ENCODE measurements at regions not wholly inside any gene's neighbourhood (a gene's known extent, or its start where the extent isn't known, plus 50 kb on each side); places are given as distances from the start of the nearest gene placed in this dataset.

DNA sequence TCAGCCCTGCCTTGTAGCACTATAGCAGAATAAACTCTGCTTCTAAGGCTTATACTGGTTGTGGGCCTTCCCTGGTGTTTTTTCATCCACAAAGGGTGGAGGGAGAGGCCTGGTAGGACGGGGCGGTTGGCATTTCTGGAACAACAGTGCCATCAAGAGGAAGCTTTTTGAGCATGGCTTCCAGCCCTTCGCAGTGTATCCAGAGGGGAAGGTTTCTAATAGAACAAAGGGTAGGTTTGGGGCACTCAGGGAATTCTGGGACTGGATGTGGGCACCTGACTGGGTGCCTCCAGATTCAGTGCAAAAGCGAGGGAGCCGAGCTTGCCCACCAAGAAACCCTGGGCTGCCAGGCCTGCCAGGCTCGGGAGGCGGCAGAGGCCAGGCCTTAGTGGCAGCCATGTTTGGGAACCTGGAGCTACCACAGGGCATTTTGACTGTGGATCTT lies 229.6 kb upstream of the AGTR2 start (continued):
- TF ChIP-seq FOXK2 (IDR thresholded peaks at IDR 0.05) (no peak), SIN3A (IDR thresholded peaks at IDR 0.05; ENCODE audit: low read depth, low read length) (no peak), ESRRA (IDR thresholded peaks at IDR 0.05; ENCODE audit: low read length) (no peak), SIX5 (IDR thresholded peaks at IDR 0.05; ENCODE audit: low read depth, low read length, severe bottlenecking) (no peak), MEF2B (IDR thresholded peaks at IDR 0.05; ENCODE audit: partially characterized antibody, poor library complexity, severe bottlenecking) (no peak), SMARCA5 (IDR thresholded peaks at IDR 0.05) (no peak), SMC3 (IDR thresholded peaks at IDR 0.05; ENCODE audit: borderline replicate concordance, low read length) (peak; percentile 58), MTA2 (IDR thresholded peaks at IDR 0.05; ENCODE audit: low read depth) (no peak), BRCA1 (IDR thresholded peaks at IDR 0.05; ENCODE audit: low read depth, low read length) (no peak), TAF1 (IDR thresholded peaks at IDR 0.05; ENCODE audit: borderline replicate concordance, low read depth, low read length) (no peak), LARP7 (IDR thresholded peaks at IDR 0.05) (no peak), POU2F2 (IDR thresholded peaks at IDR 0.05; ENCODE audit: borderline replicate concordance, low read depth, low read length) (no peak), TARDBP (IDR thresholded peaks at IDR 0.05; ENCODE audit: borderline replicate concordance) (no peak)
- TF ChIP-seq, protein P1, sequence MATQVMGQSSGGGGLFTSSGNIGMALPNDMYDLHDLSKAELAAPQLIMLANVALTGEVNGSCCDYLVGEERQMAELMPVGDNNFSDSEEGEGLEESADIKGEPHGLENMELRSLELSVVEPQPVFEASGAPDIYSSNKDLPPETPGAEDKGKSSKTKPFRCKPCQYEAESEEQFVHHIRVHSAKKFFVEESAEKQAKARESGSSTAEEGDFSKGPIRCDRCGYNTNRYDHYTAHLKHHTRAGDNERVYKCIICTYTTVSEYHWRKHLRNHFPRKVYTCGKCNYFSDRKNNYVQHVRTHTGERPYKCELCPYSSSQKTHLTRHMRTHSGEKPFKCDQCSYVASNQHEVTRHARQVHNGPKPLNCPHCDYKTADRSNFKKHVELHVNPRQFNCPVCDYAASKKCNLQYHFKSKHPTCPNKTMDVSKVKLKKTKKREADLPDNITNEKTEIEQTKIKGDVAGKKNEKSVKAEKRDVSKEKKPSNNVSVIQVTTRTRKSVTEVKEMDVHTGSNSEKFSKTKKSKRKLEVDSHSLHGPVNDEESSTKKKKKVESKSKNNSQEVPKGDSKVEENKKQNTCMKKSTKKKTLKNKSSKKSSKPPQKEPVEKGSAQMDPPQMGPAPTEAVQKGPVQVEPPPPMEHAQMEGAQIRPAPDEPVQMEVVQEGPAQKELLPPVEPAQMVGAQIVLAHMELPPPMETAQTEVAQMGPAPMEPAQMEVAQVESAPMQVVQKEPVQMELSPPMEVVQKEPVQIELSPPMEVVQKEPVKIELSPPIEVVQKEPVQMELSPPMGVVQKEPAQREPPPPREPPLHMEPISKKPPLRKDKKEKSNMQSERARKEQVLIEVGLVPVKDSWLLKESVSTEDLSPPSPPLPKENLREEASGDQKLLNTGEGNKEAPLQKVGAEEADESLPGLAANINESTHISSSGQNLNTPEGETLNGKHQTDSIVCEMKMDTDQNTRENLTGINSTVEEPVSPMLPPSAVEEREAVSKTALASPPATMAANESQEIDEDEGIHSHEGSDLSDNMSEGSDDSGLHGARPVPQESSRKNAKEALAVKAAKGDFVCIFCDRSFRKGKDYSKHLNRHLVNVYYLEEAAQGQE (IDR thresholded peaks at IDR 0.05; ENCODE audit: low read depth, low read length): no peak
- TF ChIP-seq, protein P2, sequence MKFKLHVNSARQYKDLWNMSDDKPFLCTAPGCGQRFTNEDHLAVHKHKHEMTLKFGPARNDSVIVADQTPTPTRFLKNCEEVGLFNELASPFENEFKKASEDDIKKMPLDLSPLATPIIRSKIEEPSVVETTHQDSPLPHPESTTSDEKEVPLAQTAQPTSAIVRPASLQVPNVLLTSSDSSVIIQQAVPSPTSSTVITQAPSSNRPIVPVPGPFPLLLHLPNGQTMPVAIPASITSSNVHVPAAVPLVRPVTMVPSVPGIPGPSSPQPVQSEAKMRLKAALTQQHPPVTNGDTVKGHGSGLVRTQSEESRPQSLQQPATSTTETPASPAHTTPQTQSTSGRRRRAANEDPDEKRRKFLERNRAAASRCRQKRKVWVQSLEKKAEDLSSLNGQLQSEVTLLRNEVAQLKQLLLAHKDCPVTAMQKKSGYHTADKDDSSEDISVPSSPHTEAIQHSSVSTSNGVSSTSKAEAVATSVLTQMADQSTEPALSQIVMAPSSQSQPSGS (IDR thresholded peaks at IDR 0.05; ENCODE audit: low read length): no peak
- TF ChIP-seq, protein P3, sequence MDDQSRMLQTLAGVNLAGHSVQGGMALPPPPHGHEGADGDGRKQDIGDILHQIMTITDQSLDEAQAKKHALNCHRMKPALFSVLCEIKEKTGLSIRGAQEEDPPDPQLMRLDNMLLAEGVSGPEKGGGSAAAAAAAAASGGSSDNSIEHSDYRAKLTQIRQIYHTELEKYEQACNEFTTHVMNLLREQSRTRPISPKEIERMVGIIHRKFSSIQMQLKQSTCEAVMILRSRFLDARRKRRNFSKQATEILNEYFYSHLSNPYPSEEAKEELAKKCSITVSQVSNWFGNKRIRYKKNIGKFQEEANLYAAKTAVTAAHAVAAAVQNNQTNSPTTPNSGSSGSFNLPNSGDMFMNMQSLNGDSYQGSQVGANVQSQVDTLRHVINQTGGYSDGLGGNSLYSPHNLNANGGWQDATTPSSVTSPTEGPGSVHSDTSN (IDR thresholded peaks at IDR 0.05; ENCODE audit: insufficient replicate concordance, low read depth, low read length): no peak
- TF ChIP-seq, protein P4, sequence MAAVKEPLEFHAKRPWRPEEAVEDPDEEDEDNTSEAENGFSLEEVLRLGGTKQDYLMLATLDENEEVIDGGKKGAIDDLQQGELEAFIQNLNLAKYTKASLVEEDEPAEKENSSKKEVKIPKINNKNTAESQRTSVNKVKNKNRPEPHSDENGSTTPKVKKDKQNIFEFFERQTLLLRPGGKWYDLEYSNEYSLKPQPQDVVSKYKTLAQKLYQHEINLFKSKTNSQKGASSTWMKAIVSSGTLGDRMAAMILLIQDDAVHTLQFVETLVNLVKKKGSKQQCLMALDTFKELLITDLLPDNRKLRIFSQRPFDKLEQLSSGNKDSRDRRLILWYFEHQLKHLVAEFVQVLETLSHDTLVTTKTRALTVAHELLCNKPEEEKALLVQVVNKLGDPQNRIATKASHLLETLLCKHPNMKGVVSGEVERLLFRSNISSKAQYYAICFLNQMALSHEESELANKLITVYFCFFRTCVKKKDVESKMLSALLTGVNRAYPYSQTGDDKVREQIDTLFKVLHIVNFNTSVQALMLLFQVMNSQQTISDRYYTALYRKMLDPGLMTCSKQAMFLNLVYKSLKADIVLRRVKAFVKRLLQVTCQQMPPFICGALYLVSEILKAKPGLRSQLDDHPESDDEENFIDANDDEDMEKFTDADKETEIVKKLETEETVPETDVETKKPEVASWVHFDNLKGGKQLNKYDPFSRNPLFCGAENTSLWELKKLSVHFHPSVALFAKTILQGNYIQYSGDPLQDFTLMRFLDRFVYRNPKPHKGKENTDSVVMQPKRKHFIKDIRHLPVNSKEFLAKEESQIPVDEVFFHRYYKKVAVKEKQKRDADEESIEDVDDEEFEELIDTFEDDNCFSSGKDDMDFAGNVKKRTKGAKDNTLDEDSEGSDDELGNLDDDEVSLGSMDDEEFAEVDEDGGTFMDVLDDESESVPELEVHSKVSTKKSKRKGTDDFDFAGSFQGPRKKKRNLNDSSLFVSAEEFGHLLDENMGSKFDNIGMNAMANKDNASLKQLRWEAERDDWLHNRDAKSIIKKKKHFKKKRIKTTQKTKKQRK (IDR thresholded peaks at IDR 0.05; ENCODE audit: low read depth, low read length): no peak
- TF ChIP-seq, protein P5, sequence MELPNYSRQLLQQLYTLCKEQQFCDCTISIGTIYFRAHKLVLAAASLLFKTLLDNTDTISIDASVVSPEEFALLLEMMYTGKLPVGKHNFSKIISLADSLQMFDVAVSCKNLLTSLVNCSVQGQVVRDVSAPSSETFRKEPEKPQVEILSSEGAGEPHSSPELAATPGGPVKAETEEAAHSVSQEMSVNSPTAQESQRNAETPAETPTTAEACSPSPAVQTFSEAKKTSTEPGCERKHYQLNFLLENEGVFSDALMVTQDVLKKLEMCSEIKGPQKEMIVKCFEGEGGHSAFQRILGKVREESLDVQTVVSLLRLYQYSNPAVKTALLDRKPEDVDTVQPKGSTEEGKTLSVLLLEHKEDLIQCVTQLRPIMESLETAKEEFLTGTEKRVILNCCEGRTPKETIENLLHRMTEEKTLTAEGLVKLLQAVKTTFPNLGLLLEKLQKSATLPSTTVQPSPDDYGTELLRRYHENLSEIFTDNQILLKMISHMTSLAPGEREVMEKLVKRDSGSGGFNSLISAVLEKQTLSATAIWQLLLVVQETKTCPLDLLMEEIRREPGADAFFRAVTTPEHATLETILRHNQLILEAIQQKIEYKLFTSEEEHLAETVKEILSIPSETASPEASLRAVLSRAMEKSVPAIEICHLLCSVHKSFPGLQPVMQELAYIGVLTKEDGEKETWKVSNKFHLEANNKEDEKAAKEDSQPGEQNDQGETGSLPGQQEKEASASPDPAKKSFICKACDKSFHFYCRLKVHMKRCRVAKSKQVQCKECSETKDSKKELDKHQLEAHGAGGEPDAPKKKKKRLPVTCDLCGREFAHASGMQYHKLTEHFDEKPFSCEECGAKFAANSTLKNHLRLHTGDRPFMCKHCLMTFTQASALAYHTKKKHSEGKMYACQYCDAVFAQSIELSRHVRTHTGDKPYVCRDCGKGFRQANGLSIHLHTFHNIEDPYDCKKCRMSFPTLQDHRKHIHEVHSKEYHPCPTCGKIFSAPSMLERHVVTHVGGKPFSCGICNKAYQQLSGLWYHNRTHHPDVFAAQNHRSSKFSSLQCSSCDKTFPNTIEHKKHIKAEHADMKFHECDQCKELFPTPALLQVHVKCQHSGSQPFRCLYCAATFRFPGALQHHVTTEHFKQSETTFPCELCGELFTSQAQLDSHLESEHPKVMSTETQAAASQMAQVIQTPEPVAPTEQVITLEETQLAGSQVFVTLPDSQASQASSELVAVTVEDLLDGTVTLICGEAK (IDR thresholded peaks at IDR 0.05; ENCODE audit: borderline replicate concordance): no peak

All from GM12878 (cell line).